Heart left ventricle (tissue), 13 donors: ENCODE measurements at regions not wholly inside any gene's neighbourhood (a gene's known extent, or its start where the extent isn't known, plus 50 kb on each side); places are given as distances from the start of the nearest gene placed in this dataset.

Experiments used
- POLR2A ChIP-seq, 2 donors: fragments of 450-650 bp; IDR thresholded peaks; one replicate each; pipeline ENCODE4 v1.6.1; 2017; ENCODE audit warnings: antibody characterized with exemption in 2 of 2, mild to moderate bottlenecking in 2 of 2, moderate library complexity in 2 of 2
- TF ChIP-seq, protein P1 (sequence below), 12 donors: fragments of 200-600 bp; sonication (generic) in 4 of 12; IDR thresholded peaks; one replicate each; pipeline versions ENCODE4 v1.5.0 to v1.8.0; 2018 to 2022; ENCODE audit warnings: antibody characterized with exemption in 12 of 12, mild to moderate bottlenecking in 5 of 12
- donor health status: ischemic (EF 13 %, LVEDD 7.1; RV severe dilation, severe dysfunction).
- donor health status: DM: no; HTN: yes; CAD: no.
- donor health status: DM: no; HTN: no; CAD: no.
- donor health status: ischemic (EF 25% LVEDD 6.9; RV normal size, moderate dysfunction).
- donor health status: ischemic (EF 25% LVEDD 5.7; RV mildly dilated, moderate dysfunction).
- donor health status: ischemic (EF 35%, LVEDD 5.7; RV mildly dilated, moderate dysfunction).
- donor health status: nonischemic (EF 11% LVEDD 7.7; RV severe dilation, severe dysfunction).
- donor health status: DM: yes; HTN: yes; CAD: no.
- donor health status: PGD.
- donor health status: ischemic (EF 29% LVEDD 5.4; RV normal size, mild dysfunction).
- donor health status: nonischemic (EF 23%, LVEDD 6.1; RV moderate dilation, normal function).

DNA sequence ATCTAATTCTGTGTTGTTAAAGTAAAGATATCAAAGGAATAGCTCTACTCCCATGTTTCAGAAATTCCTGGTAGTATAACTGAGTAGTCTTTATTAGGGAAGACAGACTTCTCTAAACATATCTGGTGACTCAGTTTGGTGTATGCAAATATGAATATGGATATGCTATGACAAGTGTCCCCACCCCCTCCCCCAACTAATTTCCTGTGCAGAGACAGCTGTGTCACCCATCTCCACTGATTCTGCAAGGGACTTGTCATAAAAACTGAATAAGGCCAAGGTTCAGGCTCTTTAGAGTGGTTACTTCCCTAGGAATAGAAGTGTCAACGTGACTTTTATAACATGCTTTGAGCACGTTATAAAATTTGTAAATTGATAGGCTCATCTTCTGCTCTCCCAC, 429.1 kb downstream of the DAD1 start:
- TF ChIP-seq, protein P1, sequence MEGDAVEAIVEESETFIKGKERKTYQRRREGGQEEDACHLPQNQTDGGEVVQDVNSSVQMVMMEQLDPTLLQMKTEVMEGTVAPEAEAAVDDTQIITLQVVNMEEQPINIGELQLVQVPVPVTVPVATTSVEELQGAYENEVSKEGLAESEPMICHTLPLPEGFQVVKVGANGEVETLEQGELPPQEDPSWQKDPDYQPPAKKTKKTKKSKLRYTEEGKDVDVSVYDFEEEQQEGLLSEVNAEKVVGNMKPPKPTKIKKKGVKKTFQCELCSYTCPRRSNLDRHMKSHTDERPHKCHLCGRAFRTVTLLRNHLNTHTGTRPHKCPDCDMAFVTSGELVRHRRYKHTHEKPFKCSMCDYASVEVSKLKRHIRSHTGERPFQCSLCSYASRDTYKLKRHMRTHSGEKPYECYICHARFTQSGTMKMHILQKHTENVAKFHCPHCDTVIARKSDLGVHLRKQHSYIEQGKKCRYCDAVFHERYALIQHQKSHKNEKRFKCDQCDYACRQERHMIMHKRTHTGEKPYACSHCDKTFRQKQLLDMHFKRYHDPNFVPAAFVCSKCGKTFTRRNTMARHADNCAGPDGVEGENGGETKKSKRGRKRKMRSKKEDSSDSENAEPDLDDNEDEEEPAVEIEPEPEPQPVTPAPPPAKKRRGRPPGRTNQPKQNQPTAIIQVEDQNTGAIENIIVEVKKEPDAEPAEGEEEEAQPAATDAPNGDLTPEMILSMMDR (IDR thresholded peaks at IDR 0.05), result no peak
- no peak for TF ChIP-seq POLR2A (IDR thresholded peaks at IDR 0.05)
